HepG2 (cell line): ENCODE measurements at regions not wholly inside any gene's neighbourhood (a gene's known extent, or its start where the extent isn't known, plus 50 kb on each side); places are given as distances from the start of the nearest gene placed in this dataset.

Source experiments
- ATF3 ChIP-seq: sonication (generic); formaldehyde crosslinking; IDR thresholded peaks from 2 replicates; pipeline ENCODE4 v1.4.0; 2020; ENCODE audit warnings: missing genetic modification reagents
- CTCF ChIP-seq: sonication (generic); formaldehyde crosslinking; IDR thresholded peaks from 2 replicates; pipeline ENCODE4 v1.5.0; 2020; ENCODE audit warnings: mild to moderate bottlenecking, missing genetic modification reagents, moderate library complexity
- MXI1 ChIP-seq: IDR thresholded peaks from 3 replicates; pipeline ENCODE4 v1.6.1; 2012; ENCODE audit warnings: low read depth, low read length, inconsistent platforms, borderline replicate concordance
- TCF12 ChIP-seq, 2 experiments: fragments of 450-650 bp in 1 of 2; sonication (generic) in 1 of 2; formaldehyde crosslinking in 1 of 2; IDR thresholded peaks; 2 replicates each; pipeline versions ENCODE4 v1.6.1 to v1.8.0; 2017 to 2022; ENCODE audit warnings: antibody characterized with exemption in 1 of 2, mild to moderate bottlenecking in 1 of 2, missing genetic modification reagents in 1 of 2, moderate library complexity in 1 of 2
- ZNF251 ChIP-seq: sonication (generic); formaldehyde crosslinking; IDR thresholded peaks from 2 replicates; pipeline ENCODE4 v1.9.0; 2021; ENCODE audit warnings: mild to moderate bottlenecking, missing genetic modification reagents
- ZSCAN22 ChIP-seq: sonication (generic); formaldehyde crosslinking; IDR thresholded peaks from 2 replicates; pipeline ENCODE4 v1.4.0; 2020; ENCODE audit warnings: mild to moderate bottlenecking, missing genetic modification reagents

- no peak for TF ChIP-seq ZNF251 (CRISPR knock-in tag)
- TF ChIP-seq ATF3 (CRISPR knock-in tag) = no peak
- TF ChIP-seq ZSCAN22 (CRISPR knock-in tag) = no peak
- TF ChIP-seq MXI1 = no peak
- no peak for TF ChIP-seq TCF12 (IDR thresholded peaks at IDR 0.05)
- no peak for TF ChIP-seq TCF12 (CRISPR knock-in tag; IDR thresholded peaks at IDR 0.05)
- no peak for TF ChIP-seq CTCF
These were observed 134.9 kb upstream of the ZNF92 start for GRCh38 chr7:65238785-65239184.
